Left lung (tissue), 4 donors: ENCODE measurements at regions not wholly inside any gene's neighbourhood (a gene's known extent, or its start where the extent isn't known, plus 50 kb on each side); places are given as distances from the start of the nearest gene placed in this dataset.

Experiments used
- ATAC-seq: fragments of 200-7000 bp; cut with Tn5 transposase; one replicate; pipeline ENCODE4 v1.9.1; 2020; ENCODE audit warnings: moderate library complexity
- DNase-seq, 4 donors: peaks; one replicate each; pipeline ENCODE4 v3.0.0-alpha.2; 2013 to 2020
- H3K27ac ChIP-seq, 2 donors: fragments of 200-600 bp; sonication (generic) in 1 of 2; one replicate each; pipeline versions ENCODE4 v1.5.0 to v1.8.0; 2020 to 2021
- H3K27me3 ChIP-seq, 2 donors: fragments of 200-600 bp; sonication (generic) in 1 of 2; one replicate each; pipeline versions ENCODE4 v1.5.0 to v1.8.0; 2020 to 2021
- H3K36me3 ChIP-seq, 2 donors: fragments of 200-600 bp; sonication (generic) in 1 of 2; one replicate each; pipeline versions ENCODE4 v1.5.0 to v1.8.0; 2020 to 2021
- H3K4me1 ChIP-seq, 2 donors: fragments of 200-600 bp; one replicate each; pipeline ENCODE4 v1.8.0; 2021
- H3K4me3 ChIP-seq, 2 donors: fragments of 200-600 bp; sonication (generic) in 1 of 2; one replicate each; pipeline versions ENCODE4 v1.5.0 to v1.8.0; 2020 to 2021; ENCODE audit warnings: mild to moderate bottlenecking in 1 of 2
- H3K9me3 ChIP-seq, 2 donors: fragments of 200-600 bp; sonication (generic) in 1 of 2; one replicate each; pipeline versions ENCODE4 v1.5.0 to v1.8.0; 2020 to 2021
- CTCF ChIP-seq, 2 donors: fragments of 200-600 bp; sonication (generic) in 1 of 2; IDR thresholded peaks; one replicate each; pipeline versions ENCODE4 v1.5.0 to v1.8.0; 2021; ENCODE audit warnings: antibody characterized with exemption in 2 of 2
- intact Hi-C, 2 donors: fragments of 100-400 bp; cut with DNase I; formaldehyde crosslinking; loops; one replicate each; pipeline versions ENCODE4 v1.11.2 to v1.14.2; 2022
- donor health status: DM: no; HTN: yes; CAD: no.
- donor health status: DM: no; HTN: no; CAD: no.

GRCh38 chr6:14505401-14505800 lies 387.8 kb downstream of the CD83 start:
- TF ChIP-seq CTCF (IDR thresholded peaks at IDR 0.05): no peak
- ATAC-seq (no peak), DNase-seq (no peak)
- Histone ChIP-seq H3K9me3 (no peaks in the 10 kb centered on the region), H3K27me3 (no peaks in the 10 kb centered on the region), H3K27ac (no peak overlapping the region), H3K4me1 (no peaks in the 10 kb centered on the region), H3K36me3 (no peaks in the 10 kb centered on the region), H3K4me3 (no peak overlapping the region)
- intact Hi-C loops: no loop called here

GRCh38 chr6:14506656-14507246 lies 389.2 kb downstream of the CD83 start:
- ATAC-seq: peak; percentile 57
- no peaks in the 10 kb centered on the region for H3K4me1 ChIP-seq
- no peak for TF ChIP-seq CTCF (IDR thresholded peaks at IDR 0.05)
- no peaks in the 10 kb centered on the region for H3K27me3 ChIP-seq
- H3K9me3 ChIP-seq: no peaks in the 10 kb centered on the region
- H3K27ac ChIP-seq: no peak overlapping the region
- intact Hi-C loops: no loop called here
- H3K4me3 ChIP-seq: no peak overlapping the region
- no peaks in the 10 kb centered on the region for H3K36me3 ChIP-seq
- DNase-seq: no peak

GRCh38 chr6:14509120-14509519 lies 391.5 kb downstream of the CD83 start:
- DNase-seq (no peak), ATAC-seq (no peak)
- Histone ChIP-seq H3K4me3 (no peak overlapping the region), H3K36me3 (no peaks in the 10 kb centered on the region), H3K27ac (no peak overlapping the region), H3K4me1 (no peaks in the 10 kb centered on the region), H3K9me3 (no peaks in the 10 kb centered on the region), H3K27me3 (no peaks in the 10 kb centered on the region)
- intact Hi-C loops: no loop called here
- TF ChIP-seq CTCF (IDR thresholded peaks at IDR 0.05): no peak

- H3K9me3 ChIP-seq: no peaks in the 10 kb centered on the region
- H3K36me3 ChIP-seq: no peaks in the 10 kb centered on the region
- no peak overlapping the region for H3K27ac ChIP-seq
- DNase-seq: no peak
- no peaks in the 10 kb centered on the region for H3K27me3 ChIP-seq
- no peak for ATAC-seq
- intact Hi-C loops: no loop called here
- no peaks in the 10 kb centered on the region for H3K4me1 ChIP-seq
- H3K4me3 ChIP-seq: no peak overlapping the region
- no peak for TF ChIP-seq CTCF (IDR thresholded peaks at IDR 0.05)
Observed at GRCh38 chr6:14510038-14510437, 392.5 kb downstream of the CD83 start.

GRCh38 chr6:14511061-14511586 lies 393.6 kb downstream of the CD83 start:
- Histone ChIP-seq H3K27me3 (no peaks in the 10 kb centered on the region), H3K4me1 (no peaks in the 10 kb centered on the region), H3K4me3 (no peak overlapping the region), H3K27ac (no peak overlapping the region), H3K36me3 (no peaks in the 10 kb centered on the region), H3K9me3 (no peaks in the 10 kb centered on the region)
- TF ChIP-seq CTCF (IDR thresholded peaks at IDR 0.05): no peak
- DNase-seq: no peak
- no peak for ATAC-seq
- intact Hi-C loops: no loop called here
